Testis (tissue), 2 donors: ENCODE measurements at regions not wholly inside any gene's neighbourhood (a gene's known extent, or its start where the extent isn't known, plus 50 kb on each side); places are given as distances from the start of the nearest gene placed in this dataset.

Source experiments
- DNase-seq: peaks from one replicate; pipeline ENCODE4 v3.0.0-alpha.2; 2019
- H3K27ac ChIP-seq, 2 donors: fragments of 200-600 bp; sonication (generic); one replicate each; pipeline ENCODE4 v1.5.1; 2019
- H3K27me3 ChIP-seq: fragments of 200-600 bp; sonication (generic); one replicate; pipeline ENCODE4 v1.5.1; 2019
- H3K36me3 ChIP-seq: fragments of 200-600 bp; sonication (generic); one replicate; pipeline ENCODE4 v1.5.1; 2017; ENCODE audit warnings: low read depth; ENCODE audit errors: missing control alignments
- H3K4me1 ChIP-seq: fragments of 200-600 bp; sonication (generic); one replicate; pipeline ENCODE4 v1.5.1; 2019
- H3K4me3 ChIP-seq, 2 donors: fragments of 200-600 bp; sonication (generic); one replicate each; pipeline ENCODE4 v1.5.1; 2017 to 2019
- H3K9me3 ChIP-seq: fragments of 200-600 bp; sonication (generic); one replicate; pipeline ENCODE4 v1.5.1; 2017
- POLR2A ChIP-seq: fragments of 450-650 bp; IDR thresholded peaks from one replicate; pipeline ENCODE4 v1.6.1; 2017; ENCODE audit warnings: antibody characterized with exemption, mild to moderate bottlenecking, moderate library complexity
- WGBS, 2 donors: methylation state at CpG; one replicate each; pipeline ENCODE4 v1.1.5; 2018; 5-methylcytosine and 5-hydroxymethylcytosine counted together
- intact Hi-C: fragments of 100-400 bp; cut with DNase I; formaldehyde crosslinking; loops from one replicate; pipeline ENCODE4 v1.15.1; 2023; ENCODE audit warnings: low total_unique reads
- TF ChIP-seq, protein P1 (sequence below), 3 experiments: fragments of 450-650 bp in 2 of 3; fragments of 200-600 bp in 1 of 3; sonication (generic) in 1 of 3; IDR thresholded peaks; one replicate each; pipeline ENCODE4 v1.5.1; 2016 to 2019; ENCODE audit warnings: antibody characterized with exemption in 3 of 3, mild to moderate bottlenecking in 2 of 3, moderate library complexity in 1 of 3

DNA sequence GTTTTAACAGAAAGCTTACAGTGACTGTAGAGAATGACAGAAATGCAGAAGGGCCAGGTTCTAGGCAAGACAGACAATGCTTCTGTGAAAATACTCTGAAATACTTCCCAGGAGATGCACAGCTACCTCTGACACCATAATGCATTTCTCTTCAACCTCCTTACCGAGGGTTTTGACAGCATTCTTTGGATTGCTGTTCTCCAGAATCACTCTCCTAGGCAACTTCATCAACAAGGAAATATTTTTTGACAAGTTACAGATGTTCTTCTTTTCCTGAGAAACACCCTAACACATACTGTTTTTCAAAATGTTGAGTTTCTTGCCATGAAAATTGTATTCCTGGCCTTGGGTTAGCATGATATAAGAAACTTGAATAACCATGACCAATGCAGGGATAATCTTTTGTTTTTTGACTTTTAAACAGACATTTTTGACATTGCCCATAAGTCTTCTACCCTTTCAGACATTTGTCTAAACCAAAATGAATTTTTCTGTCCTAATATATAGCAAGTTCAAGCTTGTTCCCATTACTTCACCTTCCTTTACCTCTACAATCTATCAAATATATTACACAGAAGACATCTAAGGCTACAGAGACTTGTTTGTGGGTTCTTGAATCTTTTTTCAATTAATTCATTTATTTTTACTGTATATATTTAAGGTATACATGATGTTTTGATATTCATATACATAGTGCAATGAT is 108.1 kb downstream of the CCDC34 start:
- WGBS, 2 donors, result 50 to 65% methylated on average over 1 of the region's 1 CpG
- Histone ChIP-seq H3K4me3 (no peak overlapping the region), H3K9me3 (no peaks in the 10 kb centered on the region), H3K27me3 (no peaks in the 10 kb centered on the region), H3K4me1 (no peaks in the 10 kb centered on the region), H3K27ac (no peak overlapping the region), H3K36me3 (no peaks in the 10 kb centered on the region)
- TF ChIP-seq, protein P1, sequence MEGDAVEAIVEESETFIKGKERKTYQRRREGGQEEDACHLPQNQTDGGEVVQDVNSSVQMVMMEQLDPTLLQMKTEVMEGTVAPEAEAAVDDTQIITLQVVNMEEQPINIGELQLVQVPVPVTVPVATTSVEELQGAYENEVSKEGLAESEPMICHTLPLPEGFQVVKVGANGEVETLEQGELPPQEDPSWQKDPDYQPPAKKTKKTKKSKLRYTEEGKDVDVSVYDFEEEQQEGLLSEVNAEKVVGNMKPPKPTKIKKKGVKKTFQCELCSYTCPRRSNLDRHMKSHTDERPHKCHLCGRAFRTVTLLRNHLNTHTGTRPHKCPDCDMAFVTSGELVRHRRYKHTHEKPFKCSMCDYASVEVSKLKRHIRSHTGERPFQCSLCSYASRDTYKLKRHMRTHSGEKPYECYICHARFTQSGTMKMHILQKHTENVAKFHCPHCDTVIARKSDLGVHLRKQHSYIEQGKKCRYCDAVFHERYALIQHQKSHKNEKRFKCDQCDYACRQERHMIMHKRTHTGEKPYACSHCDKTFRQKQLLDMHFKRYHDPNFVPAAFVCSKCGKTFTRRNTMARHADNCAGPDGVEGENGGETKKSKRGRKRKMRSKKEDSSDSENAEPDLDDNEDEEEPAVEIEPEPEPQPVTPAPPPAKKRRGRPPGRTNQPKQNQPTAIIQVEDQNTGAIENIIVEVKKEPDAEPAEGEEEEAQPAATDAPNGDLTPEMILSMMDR (IDR thresholded peaks at IDR 0.05), result no peak
- TF ChIP-seq POLR2A, result no peak
- no peak for DNase-seq
- intact Hi-C loops, result no loop called here

DNA sequence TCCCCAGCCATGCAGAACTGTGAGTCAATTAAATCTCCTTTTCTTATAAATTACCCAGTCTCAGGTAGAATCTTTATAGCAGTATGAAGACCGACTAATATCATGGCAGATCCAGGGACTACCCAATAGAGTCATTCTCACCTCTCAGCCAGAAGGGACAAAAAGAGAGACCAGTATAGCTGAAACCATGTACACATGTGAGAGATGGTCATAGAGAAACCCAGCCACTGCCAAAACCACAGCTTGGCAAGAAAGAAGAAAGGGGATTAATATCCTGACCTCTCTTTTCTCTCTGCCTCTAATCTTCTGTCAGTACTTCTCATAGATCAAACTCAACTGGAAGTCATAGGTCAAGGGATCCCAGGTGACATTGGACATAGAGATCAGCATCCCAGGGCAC is 109.8 kb downstream of the CCDC34 start:
- no peak overlapping the region for H3K27ac ChIP-seq
- 89 to 95% methylated on average over 1 of the region's 1 CpG for WGBS, 2 donors
- TF ChIP-seq, protein P1 (IDR thresholded peaks at IDR 0.05), result no peak
- no peak for TF ChIP-seq POLR2A
- no peaks in the 10 kb centered on the region for H3K36me3 ChIP-seq
- H3K4me1 ChIP-seq, result no peaks in the 10 kb centered on the region
- intact Hi-C loops, result no loop called here
- H3K4me3 ChIP-seq, result no peak overlapping the region
- DNase-seq, result no peak
- no peaks in the 10 kb centered on the region for H3K27me3 ChIP-seq
- H3K9me3 ChIP-seq, result no peaks in the 10 kb centered on the region

DNA sequence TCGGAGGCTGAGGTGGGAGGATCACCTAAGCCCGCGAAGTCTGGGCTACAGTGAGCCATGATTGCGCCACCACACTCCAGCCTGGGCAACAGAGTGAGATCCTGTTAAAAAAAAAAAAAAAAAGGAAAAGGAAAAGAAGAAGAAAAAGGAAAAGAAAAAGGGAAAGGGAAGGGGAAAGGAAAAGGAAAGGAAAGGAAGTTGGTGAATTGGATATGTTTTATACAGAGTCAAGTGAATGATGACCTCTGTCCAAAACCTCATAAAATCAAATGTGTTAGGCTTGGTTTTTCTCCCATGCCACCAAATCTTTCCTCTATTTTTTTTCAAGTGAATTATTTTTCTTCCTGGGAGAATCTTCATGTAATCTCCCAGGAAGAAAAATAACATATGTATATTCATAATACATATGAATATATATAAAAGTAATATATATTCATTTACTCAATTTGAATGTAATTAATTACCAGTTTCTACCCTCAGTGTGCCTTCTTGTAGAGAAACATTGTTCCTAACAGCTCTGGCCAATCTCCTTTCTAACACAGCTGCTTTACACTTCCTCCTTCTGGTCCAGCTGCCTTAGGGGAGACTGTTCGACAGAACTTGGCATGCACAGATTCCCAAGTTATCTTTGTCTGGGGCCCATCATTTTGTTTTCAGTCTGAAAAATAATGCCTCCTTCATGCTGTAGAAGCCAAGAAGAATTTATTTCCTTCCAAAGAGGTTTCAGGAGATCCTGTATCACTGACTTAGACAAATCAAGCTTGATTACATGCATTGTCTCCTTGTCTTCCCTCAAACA is 111.9 kb downstream of the CCDC34 start:
- DNase-seq, result no peak
- Histone ChIP-seq H3K27me3 (no peaks in the 10 kb centered on the region), H3K27ac (no peak overlapping the region), H3K4me3 (no peak overlapping the region), H3K36me3 (no peaks in the 10 kb centered on the region), H3K9me3 (no peaks in the 10 kb centered on the region), H3K4me1 (no peaks in the 10 kb centered on the region)
- intact Hi-C loops, result no loop called here
- TF ChIP-seq POLR2A, result no peak
- TF ChIP-seq, protein P1 (IDR thresholded peaks at IDR 0.05), result no peak
- WGBS, 2 donors, result 82 to 89% methylated on average over 5 of the region's 5 CpGs

DNA sequence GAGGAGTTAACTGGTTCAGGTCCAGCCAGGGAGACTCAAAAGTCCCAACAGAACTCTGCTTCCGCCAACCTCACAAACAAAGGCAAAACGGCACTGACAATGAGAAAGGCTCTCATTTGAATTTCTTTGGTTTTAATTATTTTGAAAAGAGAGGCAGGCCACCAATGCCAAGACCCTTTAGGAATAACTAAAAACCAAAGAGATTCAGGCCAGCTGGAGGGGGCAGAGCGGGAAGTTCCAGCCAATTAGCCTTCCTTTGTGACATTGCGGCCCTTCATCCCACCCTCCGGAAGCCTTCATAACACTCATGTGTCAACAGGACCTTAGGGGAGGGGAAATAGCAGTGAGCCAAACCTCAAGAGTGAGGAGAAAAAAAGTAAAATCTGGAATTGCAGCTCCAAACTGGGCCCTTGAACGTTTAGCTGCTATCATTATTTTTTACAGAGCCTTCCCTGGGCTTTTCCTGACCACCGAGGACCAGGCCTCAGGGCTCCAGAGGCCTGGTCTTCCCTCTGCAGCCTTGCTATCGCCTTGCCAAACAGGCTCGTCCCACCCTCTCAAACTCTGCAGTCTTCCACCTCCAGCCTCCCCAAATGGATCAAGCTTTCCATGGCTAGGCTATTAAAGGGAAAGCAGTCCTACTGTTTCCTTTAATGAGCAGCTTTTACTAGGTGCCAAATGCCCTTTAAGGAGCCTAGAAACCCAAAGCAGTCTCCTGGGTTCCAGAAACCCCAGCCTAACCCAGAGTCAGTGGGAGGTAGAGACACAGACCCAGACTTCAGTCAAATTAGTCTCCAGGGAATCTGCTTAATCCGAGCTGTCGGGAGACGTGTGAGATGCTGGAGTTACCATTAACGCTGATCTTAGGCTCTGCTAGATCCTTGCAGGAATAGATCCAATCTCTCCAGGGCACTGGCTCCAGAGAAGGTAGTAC is 114.2 kb downstream of the CCDC34 start:
- H3K27ac ChIP-seq, result no peak overlapping the region
- no peaks in the 10 kb centered on the region for H3K27me3 ChIP-seq
- WGBS, 2 donors, result 78 to 88% methylated on average over 13 of the region's 13 CpGs
- no peak for DNase-seq
- no peak overlapping the region for H3K4me3 ChIP-seq
- H3K4me1 ChIP-seq, result no peaks in the 10 kb centered on the region
- intact Hi-C loops, result no loop called here
- TF ChIP-seq POLR2A, result no peak
- TF ChIP-seq, protein P1 (IDR thresholded peaks at IDR 0.05), result no peak
- no peaks in the 10 kb centered on the region for H3K9me3 ChIP-seq
- no peaks in the 10 kb centered on the region for H3K36me3 ChIP-seq
